ENCODE measurements at regions not wholly inside any gene's neighbourhood (a gene's known extent, or its start where the extent isn't known, plus 50 kb on each side); places are given as distances from the start of the nearest gene placed in this dataset.
"Not testable (repeated sequence)": the region's sequence is repeated elsewhere in the genome, so short reads cannot be mapped to it uniquely, and the experiment has no call there.

- FAIRE-seq = no peak
- POLR2A ChIA-PET = no interaction called here
- CTCF ChIA-PET = no interaction called here
- H3K4me1 ChIP-seq = no peaks in the 10 kb centered on the region
- DNase-seq (ENCODE audit: low read depth in 1 of 2, low spot score in 1 of 2) = no peak
- TF ChIP-seq CTCF (IDR thresholded peaks at IDR 0.05) = no peak
- no peak for TF ChIP-seq PHF8 (IDR thresholded peaks at IDR 0.05; ENCODE audit: borderline replicate concordance, low read depth)
- no peak for TF ChIP-seq MAZ (IDR thresholded peaks at IDR 0.05; ENCODE audit: borderline replicate concordance, low read depth, low read length)
- TF ChIP-seq MAX (IDR thresholded peaks at IDR 0.05) = no peak
- no peak for TF ChIP-seq EHMT2 (IDR thresholded peaks at IDR 0.05; ENCODE audit: low read depth)
- no peak for TF ChIP-seq REST (IDR thresholded peaks at IDR 0.05)
- no peak for TF ChIP-seq ZSCAN20 (CRISPR knock-in tag; IDR thresholded peaks at IDR 0.05)
- no peak for TF ChIP-seq HEYL (CRISPR knock-in tag; IDR thresholded peaks at IDR 0.05)
- no peak for TF ChIP-seq TFCP2L1 (CRISPR knock-in tag; IDR thresholded peaks at IDR 0.05)
- TF ChIP-seq BHLHE40 (IDR thresholded peaks at IDR 0.05; ENCODE audit: low read depth, low read length) = no peak
- no peak for TF ChIP-seq KDM1A (IDR thresholded peaks at IDR 0.05; ENCODE audit: low read depth)
- no peak for TF ChIP-seq HOXA7 (CRISPR knock-in tag; IDR thresholded peaks at IDR 0.05)
- TF ChIP-seq HOXB13 (CRISPR knock-in tag; IDR thresholded peaks at IDR 0.05; ENCODE audit: low read depth) = no peak
- TF ChIP-seq POLR2A (IDR thresholded peaks at IDR 0.05; ENCODE audit: low read length) = no peak
- TF ChIP-seq RAD21 (conservative IDR thresholded peaks at IDR 0.05 in 1 of 2, IDR thresholded peaks at IDR 0.05 in 1 of 2) = no peak
- no peak for TF ChIP-seq HDAC2 (IDR thresholded peaks at IDR 0.05)
- no peak overlapping the region for H3K4me2 ChIP-seq
- H3K4me3 ChIP-seq = no peak overlapping the region
- 34% methylated on average over 48 of the region's 48 CpGs for WGBS (ENCODE audit: missing lambda C conversion rate)
- H3K9me3 ChIP-seq = peaks cover 20% of the 10 kb centered on the region; the same call in 2 of the 3 replicates
- ATAC-seq = no peak
- no peak overlapping the region for H3K27ac ChIP-seq
These were observed 75.7 kb upstream of the ZNF91 start for GRCh38 chr19:23470873-23471545.

- H3K27ac ChIP-seq; FAIRE-seq; POLR2A ChIA-PET; DNase-seq (ENCODE audit: low read depth in 1 of 2, low spot score in 1 of 2); H3K4me2 ChIP-seq; CTCF ChIA-PET; H3K4me3 ChIP-seq; ATAC-seq; H3K4me1 ChIP-seq: not testable (repeated sequence)
- 14% methylated on average over 2 of the region's 2 CpGs for WGBS (ENCODE audit: missing lambda C conversion rate)
- peaks cover 16% of the 10 kb centered on the region; the same call in 2 of the 3 replicates for H3K9me3 ChIP-seq
These were observed 69.1 kb upstream of the ZNF91 start for GRCh38 chr19:23464349-23464748.

GRCh38 chr19:23461120-23461519 lies 65.8 kb upstream of the ZNF91 start:
- CTCF ChIA-PET = no interaction called here
- POLR2A ChIA-PET = no interaction called here
- no peaks in the 10 kb centered on the region for H3K4me1 ChIP-seq
- no peak for DNase-seq (ENCODE audit: low read depth in 1 of 2, low spot score in 1 of 2)
- no peak for TF ChIP-seq PHF8 (IDR thresholded peaks at IDR 0.05; ENCODE audit: borderline replicate concordance, low read depth)
- no peak for TF ChIP-seq RFX5 (IDR thresholded peaks at IDR 0.05)
- TF ChIP-seq HOXA7 (CRISPR knock-in tag; IDR thresholded peaks at IDR 0.05) = no peak
- TF ChIP-seq MYC (IDR thresholded peaks at IDR 0.05; ENCODE audit: borderline replicate concordance, low read length) = no peak
- no peak for TF ChIP-seq EHF (CRISPR knock-in tag; IDR thresholded peaks at IDR 0.05)
- no peak for TF ChIP-seq EP300 (IDR thresholded peaks at IDR 0.05)
- no peak for TF ChIP-seq KDM5A (IDR thresholded peaks at IDR 0.05)
- TF ChIP-seq HOXB5 (CRISPR knock-in tag; IDR thresholded peaks at IDR 0.05) = no peak
- no peak for TF ChIP-seq RCOR1 (IDR thresholded peaks at IDR 0.05; ENCODE audit: low read depth, low read length)
- TF ChIP-seq PBX3 (IDR thresholded peaks at IDR 0.05) = no peak
- no peak for TF ChIP-seq TFCP2L1 (CRISPR knock-in tag; IDR thresholded peaks at IDR 0.05)
- no peak for TF ChIP-seq NR3C1 (IDR thresholded peaks at IDR 0.05)
- WGBS (ENCODE audit: missing lambda C conversion rate) = 0% methylated on average over 2 of the region's 2 CpGs
- no peak overlapping the region for H3K27ac ChIP-seq
- no peak for ATAC-seq
- no peak overlapping the region for H3K4me2 ChIP-seq
- H3K4me3 ChIP-seq = no peak overlapping the region
- FAIRE-seq = no peak
- H3K9me3 ChIP-seq = peaks cover 28% of the 10 kb centered on the region; the same call in 2 of the 3 replicates

All from A549 (cell line).